NCI-H82 treated with DMSO at 0.1 percent for 48 hours (cell line): ENCODE measurements at regions not wholly inside any gene's neighbourhood (a gene's known extent, or its start where the extent isn't known, plus 50 kb on each side); places are given as distances from the start of the nearest gene placed in this dataset.
"Not testable (repeated sequence)": the region's sequence is repeated elsewhere in the genome, so short reads cannot be mapped to it uniquely, and the experiment has no call there.

Experiments
- DNase-seq: peaks from one replicate; lab custom pipeline; 2025; ENCODE audit not compliant: unreplicated experiment; lab: John Stamatoyannopoulos, UW

- DNase-seq, result no peak
Measured at GRCh38 chr14:42994051-42994736, 1387.5 kb downstream of the LRFN5 start.

DNA sequence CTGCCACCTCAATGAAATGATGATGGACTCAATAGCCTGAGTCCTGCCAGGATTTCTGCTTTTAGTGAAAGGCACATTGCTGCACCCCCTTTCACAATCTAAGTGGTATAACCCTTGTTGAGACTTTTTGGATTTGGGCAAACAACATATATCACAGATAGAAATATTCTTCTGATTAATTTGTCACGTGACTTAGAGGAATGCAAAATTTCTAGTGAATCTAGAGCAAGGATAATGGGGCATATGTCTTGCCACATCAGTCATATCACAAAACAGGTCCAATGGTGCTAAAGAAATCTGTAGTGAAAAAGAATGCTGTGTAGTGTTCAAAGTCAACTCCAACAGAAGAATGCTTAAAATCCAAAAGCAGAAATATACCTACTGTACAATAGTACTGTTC, 1386.3 kb downstream of the LRFN5 start:
- no peak for DNase-seq

DNA sequence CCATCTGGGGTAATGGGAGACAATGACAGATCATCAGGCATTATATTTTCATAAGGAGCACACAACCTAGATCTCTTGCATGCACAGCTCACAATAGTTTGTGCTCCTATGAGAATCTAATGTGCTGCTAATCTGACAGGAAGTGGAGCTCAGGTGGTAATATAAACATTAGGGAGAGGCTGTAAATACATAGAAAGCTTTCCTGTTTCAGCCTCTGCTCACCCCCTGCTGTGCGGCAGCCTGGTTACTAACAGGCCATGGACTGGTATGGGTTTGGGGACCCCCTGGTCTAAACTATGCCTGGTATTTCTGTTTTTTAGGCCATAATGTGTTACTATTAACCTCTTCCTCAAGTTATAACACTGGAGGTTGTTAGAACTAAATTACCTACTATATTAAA, 1373.7 kb downstream of the LRFN5 start:
- DNase-seq, result no peak

- DNase-seq, result not testable (repeated sequence)
Measured at GRCh38 chr14:42973171-42973570, 1366.5 kb downstream of the LRFN5 start.

DNA sequence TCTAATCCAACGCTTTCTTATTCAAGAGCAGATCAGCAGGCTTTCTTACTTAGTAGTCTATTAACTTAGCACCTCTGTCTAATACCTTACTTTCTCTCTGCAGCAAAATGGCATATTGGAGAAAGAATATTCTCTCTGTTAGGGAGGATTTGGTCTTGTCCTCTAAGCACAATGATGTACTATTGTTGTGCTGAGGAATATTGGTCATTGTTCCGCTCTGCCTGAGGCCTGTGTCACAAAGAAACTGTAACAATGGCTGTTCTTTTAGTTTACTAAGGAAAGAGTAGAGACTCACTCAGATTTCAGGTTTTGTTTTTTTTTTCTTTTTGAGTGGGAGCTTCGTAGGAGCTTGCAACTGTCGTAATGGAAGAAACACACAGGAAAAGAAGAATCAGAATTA, 1358.8 kb downstream of the LRFN5 start:
- no peak for DNase-seq

DNA sequence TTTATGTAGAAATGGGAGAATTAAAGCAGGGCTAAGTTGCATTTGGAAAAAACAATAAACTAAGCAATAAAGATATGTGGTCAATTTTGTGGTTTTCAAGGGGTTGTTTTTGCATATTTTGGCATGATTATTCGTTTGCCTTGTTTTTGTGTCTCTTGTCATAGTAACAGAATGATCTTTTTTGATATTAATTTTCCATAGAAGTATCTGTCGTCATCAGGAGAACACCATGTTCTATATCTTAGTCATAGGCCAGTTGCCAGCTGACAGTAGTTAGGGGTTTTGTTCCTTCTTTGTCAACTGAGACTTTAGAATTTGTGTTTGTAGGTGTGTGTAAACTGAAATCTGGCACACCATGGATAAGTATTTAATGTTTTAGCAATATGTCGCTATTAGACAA, 1354.8 kb downstream of the LRFN5 start:
- no peak for DNase-seq

GRCh38 chr14:42950363-42950762, 1343.7 kb downstream of the LRFN5 start:
- no peak for DNase-seq

- DNase-seq, result no peak
Measured at GRCh38 chr14:42947991-42948390, 1341.3 kb downstream of the LRFN5 start.

GRCh38 chr14:42944284-42944683, 1337.6 kb downstream of the LRFN5 start:
- DNase-seq, result no peak

DNA sequence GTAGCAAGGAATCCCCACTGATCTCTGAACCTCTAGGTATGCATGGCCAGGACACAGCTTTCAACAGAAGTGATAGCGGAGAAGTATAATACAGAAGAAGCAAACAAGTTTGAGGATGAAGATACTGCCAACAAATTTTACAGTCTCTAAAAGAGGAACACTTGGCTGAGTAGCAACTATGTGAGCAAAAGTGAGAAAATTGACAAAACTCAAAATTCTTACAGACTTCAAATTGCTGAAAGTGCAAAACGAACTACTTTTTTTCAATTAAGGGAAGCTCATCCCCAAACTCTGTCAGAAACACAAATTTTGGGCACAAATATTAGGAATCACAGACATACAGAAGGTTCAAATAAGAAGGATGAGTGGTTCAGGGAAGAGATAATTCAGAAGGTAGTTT, 1324.6 kb downstream of the LRFN5 start:
- DNase-seq, result no peak

GRCh38 chr14:42929806-42930480, 1323.3 kb downstream of the LRFN5 start:
- no peak for DNase-seq

GRCh38 chr14:42927313-42927712, 1320.6 kb downstream of the LRFN5 start:
- no peak for DNase-seq

DNA sequence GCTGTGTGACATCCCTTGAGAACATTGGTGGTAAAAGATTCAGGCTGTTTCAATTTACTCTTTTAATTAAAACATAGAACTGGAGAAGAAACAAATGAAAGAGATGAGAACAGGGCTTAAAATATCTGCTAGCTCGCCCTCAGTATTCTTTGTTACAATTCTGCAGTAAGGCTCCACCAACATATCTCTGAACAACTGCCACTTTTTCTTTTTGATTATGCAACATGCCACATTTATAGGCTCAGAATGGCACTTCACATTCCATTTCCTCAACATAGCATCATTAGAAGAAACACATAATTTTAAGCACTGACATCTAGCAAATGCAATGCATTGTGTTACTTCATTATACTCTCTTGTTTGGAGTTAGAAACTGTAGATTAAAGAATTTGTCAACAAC, 1315.2 kb downstream of the LRFN5 start:
- DNase-seq, result no peak

DNA sequence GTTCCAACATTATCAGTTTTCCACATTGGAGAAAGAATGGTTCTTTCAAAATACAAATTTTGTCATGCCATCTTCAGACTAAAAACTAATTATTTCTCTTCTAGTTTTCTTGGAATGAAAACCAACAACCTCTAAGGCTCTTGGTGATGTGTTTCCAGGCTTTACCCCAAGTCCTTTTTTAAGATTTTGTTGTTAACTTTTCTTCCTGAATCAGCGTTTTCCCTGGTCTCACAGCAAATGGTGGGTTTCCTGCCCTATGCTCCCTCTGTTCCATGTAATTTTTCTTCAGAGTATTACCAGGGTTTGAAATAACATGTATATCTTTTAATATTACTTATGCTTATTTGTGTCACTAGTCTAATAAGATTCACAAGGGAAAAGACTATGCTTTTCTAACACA, 1311.9 kb downstream of the LRFN5 start:
- DNase-seq, result no peak

DNA sequence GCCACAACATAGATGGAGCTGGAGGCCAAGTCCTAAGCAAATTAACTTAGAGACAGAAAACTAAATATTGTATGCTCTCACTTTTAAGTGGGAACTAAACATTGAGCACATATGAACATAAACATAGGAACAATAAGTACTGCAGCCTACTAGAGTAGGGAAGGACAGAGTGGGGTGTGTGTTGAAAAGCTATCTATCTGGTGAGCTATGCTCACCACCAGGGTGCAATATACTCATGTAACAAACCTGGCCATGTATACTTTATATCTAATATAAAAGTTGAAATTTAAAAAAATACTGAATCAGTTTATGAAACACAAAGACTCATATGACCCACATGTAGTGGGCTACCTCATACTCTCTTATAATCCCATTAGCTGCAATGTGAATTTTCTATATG, 1305.0 kb downstream of the LRFN5 start:
- DNase-seq, result no peak

DNA sequence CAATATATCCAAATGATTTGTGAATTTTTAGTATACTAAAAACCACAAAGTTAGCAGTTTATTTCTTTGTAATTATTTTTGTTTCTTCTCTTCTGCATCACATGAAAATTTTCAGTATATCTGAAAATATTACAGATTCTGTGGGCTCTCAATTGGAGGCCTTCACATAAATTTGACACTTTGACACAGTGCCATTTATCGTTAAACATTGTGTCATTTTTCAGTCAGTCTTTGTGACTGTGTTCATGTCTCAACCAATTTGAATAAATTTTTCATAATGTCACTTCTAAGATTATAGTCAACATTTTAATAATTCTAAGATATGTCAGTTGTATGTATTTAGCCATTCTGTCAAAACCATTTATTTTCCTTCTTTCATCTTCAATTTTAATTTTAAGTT, 1303.0 kb downstream of the LRFN5 start:
- DNase-seq, result no peak

- DNase-seq, result no peak
Measured at GRCh38 chr14:42893183-42893582, 1286.5 kb downstream of the LRFN5 start.

DNA sequence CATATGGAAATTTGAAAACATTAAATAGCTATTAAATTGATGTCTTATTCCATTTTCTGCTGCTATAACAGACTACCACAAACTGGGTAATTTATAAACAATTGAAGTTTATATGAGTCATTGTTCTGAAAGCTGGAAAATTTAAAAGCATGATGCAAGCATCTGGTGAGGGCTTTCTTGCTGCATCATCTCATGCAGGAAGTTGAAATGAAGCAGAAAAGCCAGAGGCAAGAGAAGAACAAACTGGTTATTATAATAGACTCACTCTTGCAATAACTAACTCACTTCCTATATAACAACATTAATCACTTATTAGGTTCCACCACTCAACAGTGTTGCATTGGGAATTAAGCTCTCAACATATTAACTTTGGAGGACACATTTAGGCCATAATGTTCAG, 1277.4 kb downstream of the LRFN5 start:
- no peak for DNase-seq

DNA sequence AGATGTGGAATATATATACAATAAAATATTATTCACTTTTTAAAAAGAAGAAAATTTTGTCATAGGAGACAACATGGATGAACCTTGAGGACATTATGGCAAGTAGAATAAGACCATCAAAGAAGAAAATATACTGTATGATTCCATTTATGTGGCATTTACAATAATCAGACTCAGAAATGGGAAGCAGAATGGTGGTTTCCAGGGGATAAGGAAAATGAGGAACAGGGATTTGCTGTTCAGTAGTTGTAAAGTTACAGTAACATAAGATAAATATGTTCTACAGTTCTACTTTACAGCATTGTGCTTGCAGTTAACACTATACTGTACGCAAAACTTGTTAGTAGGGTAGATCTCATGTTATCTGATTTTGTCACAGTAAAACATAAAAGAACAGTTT, 1271.0 kb downstream of the LRFN5 start:
- DNase-seq, result no peak

DNA sequence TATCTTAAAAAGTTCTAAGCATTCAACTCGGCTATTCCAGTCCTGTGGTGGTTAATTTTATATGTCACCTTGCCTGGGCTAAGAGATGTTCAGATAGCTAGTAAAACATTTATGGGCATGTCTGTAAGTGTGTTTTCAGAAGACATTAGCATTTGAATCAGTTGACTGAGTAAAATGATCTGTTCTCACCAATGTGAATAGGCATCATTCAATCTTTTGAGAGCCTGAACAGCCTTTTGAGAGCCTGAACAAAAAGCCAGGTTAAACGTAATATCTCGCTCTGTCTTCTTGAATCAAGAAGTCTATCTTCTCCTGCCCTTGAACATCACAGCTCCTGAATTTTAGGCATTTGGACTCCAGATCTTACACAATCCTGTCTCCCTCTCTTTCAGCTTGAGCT, 1266.1 kb downstream of the LRFN5 start:
- no peak for DNase-seq

- no peak for DNase-seq
Measured at GRCh38 chr14:42869681-42870080, 1263.0 kb downstream of the LRFN5 start.

GRCh38 chr14:42862114-42862513, 1255.4 kb downstream of the LRFN5 start:
- no peak for DNase-seq

GRCh38 chr14:42860371-42860770, 1253.7 kb downstream of the LRFN5 start:
- no peak for DNase-seq
